SJCRH30 (cell line): ENCODE measurements at regions not wholly inside any gene's neighbourhood (a gene's known extent, or its start where the extent isn't known, plus 50 kb on each side); places are given as distances from the start of the nearest gene placed in this dataset.

Source experiments
- DNase-seq, 2 experiments: peaks; one replicate each; pipeline ENCODE4 v3.0.0-alpha.2; 2015 to 2020
- H3K27ac ChIP-seq: fragments of 250-450 bp; sonication (Bioruptor Pico); 2 replicates; pipeline ENCODE4 v1.5.1; 2020; ENCODE audit warnings: mild to moderate bottlenecking, moderate library complexity
- H3K27me3 ChIP-seq: fragments of 250-450 bp; sonication (Bioruptor Pico); 2 replicates; pipeline ENCODE4 v1.5.1; 2020; ENCODE audit warnings: mild to moderate bottlenecking, moderate library complexity
- H3K36me3 ChIP-seq: fragments of 250-450 bp; sonication (Bioruptor Pico); 2 replicates; pipeline ENCODE4 v1.5.1; 2020; ENCODE audit warnings: mild to moderate bottlenecking, moderate library complexity
- H3K4me1 ChIP-seq: fragments of 250-450 bp; sonication (Bioruptor Pico); 2 replicates; pipeline ENCODE4 v1.5.1; 2020; ENCODE audit warnings: mild to moderate bottlenecking, moderate library complexity
- H3K4me3 ChIP-seq: fragments of 250-450 bp; sonication (Bioruptor Pico); 2 replicates; pipeline ENCODE4 v1.5.1; 2020; ENCODE audit warnings: mild to moderate bottlenecking, moderate library complexity
- H3K9me3 ChIP-seq: fragments of 250-450 bp; sonication (Bioruptor Pico); replicated peaks from 2 replicates; pipeline ENCODE4 v1.5.1; 2020; ENCODE audit warnings: mild to moderate bottlenecking, moderate library complexity

DNA sequence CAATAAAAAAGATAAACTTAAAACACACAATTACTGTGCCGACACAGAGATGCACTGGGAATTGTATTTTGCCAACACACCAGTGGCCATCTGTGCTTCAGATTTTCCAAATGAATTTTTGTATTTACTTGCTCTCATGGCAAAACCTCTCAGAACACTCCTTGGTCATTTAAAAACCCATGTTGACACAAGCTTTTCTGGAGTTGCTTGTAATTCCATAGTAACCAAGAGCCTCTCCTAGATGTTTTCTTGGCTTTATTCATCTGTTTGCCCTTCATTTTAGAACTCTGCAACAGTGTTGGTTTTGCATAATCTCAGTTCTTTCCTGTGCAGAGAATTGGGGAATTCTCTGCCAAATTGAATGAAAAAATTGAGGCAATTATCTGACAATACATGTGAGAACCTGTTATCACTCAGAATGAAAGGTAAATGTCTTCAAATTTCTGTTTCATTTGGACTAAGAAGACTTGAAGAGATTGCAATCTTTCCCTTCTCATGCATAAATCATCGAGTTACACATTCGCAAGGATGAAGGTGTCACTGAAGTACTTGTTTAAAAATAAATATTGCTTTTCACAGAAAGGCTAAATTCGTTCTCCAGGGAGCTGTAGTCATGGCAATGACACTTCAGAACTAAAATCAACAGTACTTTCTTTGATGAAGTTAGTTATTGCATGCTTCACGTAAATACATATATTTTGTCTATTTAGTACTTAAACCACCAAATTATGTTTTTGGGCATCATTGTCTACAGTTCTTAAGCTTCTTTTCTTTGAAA lies 301.8 kb upstream of the CTSO start:
- DNase-seq: no peak
- Histone ChIP-seq H3K27ac (no peak overlapping the region), H3K9me3 (no peaks in the 10 kb centered on the region), H3K27me3 (no peaks in the 10 kb centered on the region), H3K4me3 (no peak overlapping the region), H3K36me3 (no peaks in the 10 kb centered on the region), H3K4me1 (no peaks in the 10 kb centered on the region)

DNA sequence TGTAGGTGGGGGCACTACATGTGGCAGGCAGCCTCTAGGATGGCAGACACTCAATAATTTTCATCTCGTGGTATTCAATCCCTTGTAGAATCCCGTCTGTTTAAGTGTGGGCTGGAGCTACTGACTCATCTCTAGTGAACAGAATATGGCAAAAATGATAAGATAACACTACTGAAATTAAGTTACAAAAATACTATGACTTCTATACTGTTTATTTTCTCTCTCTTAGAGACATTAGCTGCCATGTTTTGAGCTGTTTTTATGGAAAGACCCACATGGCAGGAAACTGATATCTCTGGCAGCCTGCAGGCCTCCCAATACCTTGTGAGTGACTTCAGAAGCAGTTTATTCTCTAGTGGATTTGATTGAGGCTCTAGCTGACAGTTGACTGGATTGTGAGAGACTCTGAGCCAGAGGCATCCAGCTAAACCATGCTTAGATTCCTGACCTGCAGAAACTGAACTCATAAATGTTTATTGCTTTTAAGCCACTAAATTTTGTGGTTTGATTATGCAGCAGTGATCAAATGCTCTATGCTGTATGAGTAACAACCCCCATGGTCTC lies 298.8 kb upstream of the CTSO start:
- no peak overlapping the region for H3K27ac ChIP-seq
- DNase-seq: no peak
- H3K9me3 ChIP-seq: no peaks in the 10 kb centered on the region

GRCh38 chr4:156251373-156252065 lies 297.9 kb upstream of the CTSO start:
- no peak overlapping the region for H3K27ac ChIP-seq
- H3K4me1 ChIP-seq: no peaks in the 10 kb centered on the region
- no peak overlapping the region for H3K4me3 ChIP-seq
- no peaks in the 10 kb centered on the region for H3K9me3 ChIP-seq
- H3K36me3 ChIP-seq: no peaks in the 10 kb centered on the region
- peak in 1 of 2 experiments; percentile 11 for DNase-seq
- H3K27me3 ChIP-seq: no peaks in the 10 kb centered on the region

More for the DNA sequence above, 298.8 kb upstream of the CTSO start:
- no peaks in the 10 kb centered on the region for H3K36me3 ChIP-seq
- H3K27me3 ChIP-seq: no peaks in the 10 kb centered on the region
- no peaks in the 10 kb centered on the region for H3K4me1 ChIP-seq
- no peak overlapping the region for H3K4me3 ChIP-seq

- Histone ChIP-seq H3K27me3 (no peaks in the 10 kb centered on the region), H3K4me1 (no peaks in the 10 kb centered on the region), H3K27ac (no peak overlapping the region), H3K36me3 (no peaks in the 10 kb centered on the region), H3K4me3 (no peak overlapping the region), H3K9me3 (no peaks in the 10 kb centered on the region)
- DNase-seq: peak in 1 of 2 experiments; percentile 4
Measured at GRCh38 chr4:156248917-156249316, 295.3 kb upstream of the CTSO start.

DNA sequence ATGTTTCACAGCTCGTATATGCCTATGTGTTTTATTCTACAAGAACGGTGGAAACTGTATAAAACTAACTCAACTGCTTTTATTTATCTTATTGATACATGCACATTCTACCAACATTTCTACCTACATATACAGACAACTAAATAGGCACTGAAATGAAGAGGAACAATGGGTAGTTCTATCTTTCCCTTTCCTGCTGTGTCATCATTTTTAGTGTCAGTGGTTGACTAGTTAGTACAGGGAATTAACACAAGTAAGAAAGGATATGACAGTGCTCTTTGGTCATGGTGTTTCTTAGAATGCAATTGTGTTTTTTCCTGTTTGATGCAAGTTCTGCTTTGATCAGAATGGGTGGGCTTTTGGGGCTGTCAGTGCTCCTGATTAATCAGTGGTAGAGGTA lies 293.8 kb upstream of the CTSO start:
- Histone ChIP-seq H3K36me3 (no peaks in the 10 kb centered on the region), H3K4me3 (no peak overlapping the region), H3K9me3 (no peaks in the 10 kb centered on the region), H3K27me3 (no peaks in the 10 kb centered on the region), H3K27ac (no peak overlapping the region), H3K4me1 (peaks cover 3% of the 10 kb centered on the region; the same call in 1 of the 2 replicates)
- no peak for DNase-seq

DNA sequence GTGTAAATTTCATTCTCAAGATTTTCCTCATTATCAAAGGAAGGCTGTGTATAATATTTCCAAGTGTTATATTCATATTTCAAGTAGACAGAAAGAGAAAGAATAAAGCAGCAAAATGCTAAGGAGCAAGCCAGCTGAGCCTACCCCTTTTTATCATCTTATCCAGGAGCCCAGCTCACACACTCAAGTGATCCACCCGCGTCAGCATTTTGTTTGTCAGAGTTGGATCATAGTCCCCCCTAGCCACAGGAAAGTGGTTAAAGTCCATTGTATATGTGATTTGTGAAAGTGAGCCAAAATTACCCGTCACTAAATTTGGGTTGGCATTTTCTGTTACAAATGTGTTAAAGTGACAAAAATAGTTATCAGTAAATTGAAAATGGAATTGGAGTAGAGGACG lies 289.3 kb upstream of the CTSO start:
- no peaks in the 10 kb centered on the region for H3K36me3 ChIP-seq
- H3K9me3 ChIP-seq: no peaks in the 10 kb centered on the region
- peak overlapping the region; percentile 3; the same call in 1 of the 2 replicates for H3K27ac ChIP-seq
- H3K27me3 ChIP-seq: no peaks in the 10 kb centered on the region
- peaks cover 3% of the 10 kb centered on the region; the same call in 1 of the 2 replicates for H3K4me1 ChIP-seq
- DNase-seq: no peak
- H3K4me3 ChIP-seq: no peak overlapping the region

- DNase-seq: peak; percentile 84 to 89
- no peaks in the 10 kb centered on the region for H3K9me3 ChIP-seq
- H3K4me1 ChIP-seq: peaks cover 3% of the 10 kb centered on the region; the same call in 1 of the 2 replicates
- H3K36me3 ChIP-seq: no peaks in the 10 kb centered on the region
- H3K27me3 ChIP-seq: no peaks in the 10 kb centered on the region
- no peak overlapping the region for H3K4me3 ChIP-seq
- peak overlapping the region; percentile 16; the same call in 1 of the 2 replicates for H3K27ac ChIP-seq
Measured at GRCh38 chr4:156242390-156242789, 288.7 kb upstream of the CTSO start.

DNA sequence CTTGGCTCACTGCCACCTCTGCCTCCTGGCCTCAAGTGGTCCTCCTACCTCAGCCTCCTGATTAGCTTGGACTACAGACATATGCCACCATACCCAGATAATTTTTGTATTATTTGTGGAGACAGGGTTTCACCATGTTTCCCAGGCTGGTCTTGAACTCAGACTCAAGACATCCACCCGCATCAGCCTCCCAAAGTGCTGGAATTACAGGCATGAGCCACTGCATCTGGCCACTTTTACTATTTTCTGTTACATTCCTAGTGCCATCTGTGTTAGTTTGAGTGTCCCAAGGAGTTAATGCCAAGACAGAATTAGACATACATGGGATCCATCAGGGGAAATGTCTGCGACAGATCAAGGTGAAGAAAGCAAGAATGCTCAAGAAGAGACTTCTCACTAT lies 288.2 kb upstream of the CTSO start:
- Histone ChIP-seq H3K4me3 (no peak overlapping the region), H3K27me3 (no peaks in the 10 kb centered on the region), H3K27ac (peak overlapping the region; percentile 16; the same call in 1 of the 2 replicates), H3K36me3 (no peaks in the 10 kb centered on the region), H3K9me3 (no peaks in the 10 kb centered on the region), H3K4me1 (peaks cover 3% of the 10 kb centered on the region; the same call in 1 of the 2 replicates)
- no peak for DNase-seq

DNA sequence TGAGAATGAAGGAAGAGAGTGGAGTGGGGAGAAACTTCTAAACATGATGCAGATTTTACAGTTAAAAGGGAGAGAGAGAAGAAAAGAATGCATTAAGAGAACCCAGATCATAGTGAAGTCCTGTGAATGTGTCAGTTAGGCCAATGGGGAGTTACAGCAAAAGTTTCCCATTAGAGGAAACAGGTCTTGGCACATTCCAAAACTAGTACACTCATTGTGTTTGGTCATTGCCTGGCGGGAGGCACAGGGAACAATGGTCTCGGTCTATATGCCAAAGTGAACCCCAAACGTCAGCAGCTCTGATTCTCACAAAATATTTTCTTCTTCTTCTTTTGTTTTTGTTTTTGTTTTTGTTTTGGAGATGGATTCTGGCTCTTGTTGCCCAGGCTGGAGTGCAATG lies 284.5 kb upstream of the CTSO start:
- no peak overlapping the region for H3K4me3 ChIP-seq
- DNase-seq: no peak
- peaks cover 3% of the 10 kb centered on the region; the same call in 1 of the 2 replicates for H3K4me1 ChIP-seq
- no peak overlapping the region for H3K27ac ChIP-seq
- no peaks in the 10 kb centered on the region for H3K36me3 ChIP-seq
- no peaks in the 10 kb centered on the region for H3K27me3 ChIP-seq
- no peaks in the 10 kb centered on the region for H3K9me3 ChIP-seq

GRCh38 chr4:156237231-156237630 lies 283.6 kb upstream of the CTSO start:
- no peak overlapping the region for H3K4me3 ChIP-seq
- no peak for DNase-seq
- no peaks in the 10 kb centered on the region for H3K4me1 ChIP-seq
- H3K27me3 ChIP-seq: no peaks in the 10 kb centered on the region
- no peaks in the 10 kb centered on the region for H3K9me3 ChIP-seq
- no peak overlapping the region for H3K27ac ChIP-seq
- no peaks in the 10 kb centered on the region for H3K36me3 ChIP-seq

DNA sequence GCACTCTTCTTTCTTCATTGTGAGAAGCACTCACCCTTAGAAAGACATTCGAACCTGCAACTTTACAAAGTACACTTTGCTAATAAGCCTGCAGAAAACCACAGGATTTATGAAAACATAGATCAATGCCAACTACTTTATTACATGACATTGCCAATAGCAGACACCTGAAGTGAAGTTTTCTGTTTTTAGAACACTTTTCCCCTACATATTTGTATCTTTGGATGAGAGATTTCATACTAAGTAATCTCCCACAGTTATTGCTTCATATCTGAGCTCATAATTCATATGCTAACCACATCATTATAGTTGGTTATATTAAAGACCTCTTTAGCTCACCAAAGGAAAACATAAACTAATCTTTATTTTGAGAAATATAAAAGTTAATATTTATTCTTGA lies 276.5 kb upstream of the CTSO start:
- Histone ChIP-seq H3K4me3 (no peak overlapping the region), H3K27me3 (no peaks in the 10 kb centered on the region), H3K27ac (no peak overlapping the region), H3K9me3 (no peaks in the 10 kb centered on the region), H3K4me1 (no peaks in the 10 kb centered on the region), H3K36me3 (no peaks in the 10 kb centered on the region)
- DNase-seq: no peak

DNA sequence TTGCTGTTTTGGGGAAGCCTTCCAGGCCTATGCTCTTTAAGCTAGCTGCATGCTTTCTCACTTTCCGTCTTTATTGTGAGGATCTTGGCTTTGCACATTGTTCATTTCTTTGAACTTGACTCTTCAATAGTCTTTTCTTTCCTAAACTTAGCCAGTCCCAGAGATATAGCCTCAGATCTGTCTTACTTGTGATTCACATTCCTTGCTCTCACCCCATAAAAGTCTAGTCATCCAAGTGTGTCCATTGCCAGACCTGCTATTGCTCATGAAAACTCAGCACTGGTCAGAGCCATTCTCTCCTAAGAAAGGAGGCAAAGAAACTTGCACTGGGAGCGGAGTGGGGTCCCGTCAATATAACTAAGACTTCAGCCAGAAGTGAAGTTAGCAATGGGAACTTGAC lies 275.0 kb upstream of the CTSO start:
- Histone ChIP-seq H3K27ac (no peak overlapping the region), H3K9me3 (no peaks in the 10 kb centered on the region), H3K4me3 (no peak overlapping the region), H3K36me3 (no peaks in the 10 kb centered on the region), H3K4me1 (no peaks in the 10 kb centered on the region), H3K27me3 (no peaks in the 10 kb centered on the region)
- no peak for DNase-seq

DNA sequence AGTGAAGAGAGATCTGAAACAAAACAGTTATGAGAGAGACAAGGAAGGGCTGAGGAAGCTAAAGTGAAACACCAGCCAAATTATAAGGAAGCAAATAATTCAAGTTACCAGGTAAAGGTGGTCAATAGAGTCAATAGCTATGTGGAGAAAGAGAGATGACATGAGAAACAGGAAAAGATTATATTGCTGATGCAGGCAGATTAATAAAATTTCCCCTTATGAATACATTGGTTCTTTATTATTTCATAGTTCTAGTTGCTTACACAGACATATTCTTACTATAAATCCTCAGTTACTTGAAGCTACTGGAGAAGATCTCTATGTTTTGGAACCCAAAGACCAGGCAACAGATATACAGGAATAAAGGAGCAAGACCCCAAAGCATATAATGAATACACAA lies 273.7 kb upstream of the CTSO start:
- Histone ChIP-seq H3K9me3 (no peaks in the 10 kb centered on the region), H3K4me1 (no peaks in the 10 kb centered on the region), H3K36me3 (no peaks in the 10 kb centered on the region), H3K27me3 (no peaks in the 10 kb centered on the region), H3K27ac (no peak overlapping the region), H3K4me3 (no peak overlapping the region)
- no peak for DNase-seq

GRCh38 chr4:156223985-156224384 lies 270.3 kb upstream of the CTSO start:
- Histone ChIP-seq H3K36me3 (no peaks in the 10 kb centered on the region), H3K27ac (no peak overlapping the region), H3K4me1 (no peaks in the 10 kb centered on the region), H3K9me3 (no peaks in the 10 kb centered on the region), H3K27me3 (no peaks in the 10 kb centered on the region), H3K4me3 (no peak overlapping the region)
- DNase-seq: no peak

GRCh38 chr4:156217236-156217635 lies 263.6 kb upstream of the CTSO start:
- DNase-seq: no peak
- no peaks in the 10 kb centered on the region for H3K9me3 ChIP-seq
- no peak overlapping the region for H3K27ac ChIP-seq
- no peaks in the 10 kb centered on the region for H3K27me3 ChIP-seq
- no peaks in the 10 kb centered on the region for H3K4me1 ChIP-seq
- H3K36me3 ChIP-seq: no peaks in the 10 kb centered on the region
- no peak overlapping the region for H3K4me3 ChIP-seq
